HCT116 (cell line): ENCODE measurements at regions not wholly inside any gene's neighbourhood (a gene's known extent, or its start where the extent isn't known, plus 50 kb on each side); places are given as distances from the start of the nearest gene placed in this dataset.

Experiments used
- ATAC-seq: fragments of 200-7000 bp; cut with Tn5 transposase; 2 replicates; pipeline ENCODE4 v1.9.1; 2020; ENCODE audit warnings: mild to moderate bottlenecking, moderate library complexity
- BruUV-seq: library from RNA; stranded (reverse); fragments of 400-500 nt; replicated peaks from 2 replicates; lab custom pipeline; 2021; lab: Mats Ljungman, UMichigan
- CTCF ChIA-PET: fragments of 300-600 bp; sonication (Branson Sonifier 250); formaldehyde crosslinking; loops from one replicate; lab custom pipeline; 2021; ENCODE audit warnings: antibody characterized with exemption; lab: Charles Lee
- POLR2A ChIA-PET: fragments of 300-600, 350-600 bp; sonication (Branson Sonifier 250); formaldehyde crosslinking; loops from one replicate; lab custom pipeline; 2021; ENCODE audit warnings: antibody characterized with exemption; lab: Charles Lee
- RAD21 ChIA-PET, 2 experiments: fragments of 300-600 bp; sonication (Branson Sonifier 250); formaldehyde crosslinking; loops; one replicate each; lab custom pipeline; 2023; ENCODE audit warnings: low total read pairs in 2 of 2; ENCODE audit not compliant: uncharacterized antibody in 2 of 2, unreplicated experiment in 2 of 2, low non-redundant PET in 1 of 2; lab: Charles Lee
- DNase-seq: peaks from one replicate; pipeline ENCODE4 v3.0.0-alpha.2; 2010; ENCODE audit warnings: low read depth, low spot score
- H2AFZ ChIP-seq: fragments of 200-600 bp; shearing (Covaris generic), sonication (generic); 2 replicates; pipeline ENCODE4 v1.6.1; 2017; ENCODE audit warnings: low read depth, mixed run types, mixed read lengths, antibody characterized with exemption, low read length; ENCODE audit not compliant: poor library complexity, severe bottlenecking
- H3K27ac ChIP-seq: 2 replicates; pipeline ENCODE4 v1.5.1; 2012; ENCODE audit warnings: low read depth, low read length
- H3K27me3 ChIP-seq: fragments of 200-600 bp; sonication (generic); 2 replicates; pipeline ENCODE4 v1.6.1; 2016; ENCODE audit warnings: mixed run types, low read length, mixed read lengths; ENCODE audit not compliant: insufficient read depth
- H3K36me3 ChIP-seq, 2 experiments: fragments of 200-500 bp in 1 of 2; fragments of 200-600 bp in 1 of 2; sonication (Bioruptor generic) in 1 of 2; sonication (generic) in 1 of 2; 2 replicates each; pipeline versions ENCODE4 v1.5.1 to v1.6.1; 2014 to 2016; ENCODE audit warnings: low read length in 2 of 2, inconsistent platforms in 1 of 2, mixed read lengths in 1 of 2, mixed run types in 1 of 2; ENCODE audit not compliant: insufficient read depth in 2 of 2, control insufficient read depth in 1 of 2
- H3K4me1 ChIP-seq, 2 experiments: fragments of 200-600 bp in 1 of 2; sonication (generic) in 1 of 2; 2 replicates each; pipeline versions ENCODE4 v1.5.1 to v1.6.1; 2012 to 2017; ENCODE audit warnings: low read length in 2 of 2, inconsistent platforms in 1 of 2, mild to moderate bottlenecking in 1 of 2, mixed read lengths in 1 of 2, mixed run types in 1 of 2, moderate library complexity in 1 of 2; ENCODE audit not compliant: insufficient read depth in 2 of 2, control insufficient read depth in 1 of 2
- H3K4me2 ChIP-seq: fragments of 200-600 bp; sonication (generic); 2 replicates; pipeline ENCODE4 v1.6.1; 2017; ENCODE audit warnings: mixed run types, low read length, mixed read lengths
- H3K4me3 ChIP-seq, 2 experiments: fragments of 200-600 bp in 1 of 2; sonication (generic) in 1 of 2; replicated peaks in 1 of 2; 2 replicates each; pipeline ENCODE4 v1.5.1; 2011 to 2016; ENCODE audit warnings: low read length in 2 of 2, control low read depth in 1 of 2, low read depth in 1 of 2, mild to moderate bottlenecking in 1 of 2, mixed read lengths in 1 of 2, mixed run types in 1 of 2
- H3K79me2 ChIP-seq: fragments of 200-600 bp; sonication (generic); 2 replicates; pipeline ENCODE4 v1.6.1; 2017; ENCODE audit warnings: mild to moderate bottlenecking, mixed run types, low read length, moderate library complexity, mixed read lengths; ENCODE audit not compliant: insufficient read depth
- H3K9ac ChIP-seq: fragments of 200-600 bp; sonication (generic); 2 replicates; pipeline ENCODE4 v1.6.1; 2016; ENCODE audit warnings: low read length, mixed read lengths
- H3K9me2 ChIP-seq: fragments of 200-600 bp; sonication (generic), shearing (Covaris generic); 2 replicates; pipeline ENCODE4 v1.6.1; 2017; ENCODE audit warnings: mixed run types, mild to moderate bottlenecking, moderate library complexity; ENCODE audit not compliant: insufficient read depth
- H3K9me3 ChIP-seq, 2 experiments: fragments of 200-500 bp in 1 of 2; fragments of 200-600 bp in 1 of 2; sonication (Bioruptor generic) in 1 of 2; sonication (generic) in 1 of 2; 2 replicates each; pipeline ENCODE4 v1.6.1; 2014 to 2017; ENCODE audit warnings: low read length in 2 of 2, mixed read lengths in 2 of 2, inconsistent platforms in 1 of 2, low read depth in 1 of 2, mild to moderate bottlenecking in 1 of 2, mixed run types in 1 of 2, moderate library complexity in 1 of 2; ENCODE audit not compliant: control insufficient read depth in 1 of 2, insufficient read depth in 1 of 2
- H4K20me1 ChIP-seq: fragments of 200-600 bp; sonication (generic), shearing (Covaris generic); 2 replicates; pipeline ENCODE4 v1.6.1; 2017; ENCODE audit warnings: mixed run types, mild to moderate bottlenecking, moderate library complexity; ENCODE audit not compliant: insufficient read depth
- CBX3 ChIP-seq: IDR thresholded peaks from 2 replicates; pipeline ENCODE4 v1.6.1; 2012; ENCODE audit warnings: low read depth
- ELF1 ChIP-seq: IDR thresholded peaks from 2 replicates; pipeline ENCODE4 v1.6.1; 2012; ENCODE audit warnings: low read depth, borderline replicate concordance
- EZH2phosphoT487 ChIP-seq: fragments of 200-600 bp; IDR thresholded peaks from 2 replicates; pipeline ENCODE4 v1.6.1; 2018; ENCODE audit warnings: antibody characterized with exemption, borderline replicate concordance
- POLR2A ChIP-seq: IDR thresholded peaks from 2 replicates; pipeline ENCODE4 v1.7.0; 2011; ENCODE audit warnings: borderline replicate concordance; ENCODE audit not compliant: insufficient read depth, insufficient read length; ENCODE audit errors: extremely low read depth
- RAD21 ChIP-seq: IDR thresholded peaks from 2 replicates; pipeline ENCODE4 v1.6.1; 2012; ENCODE audit warnings: low read depth, mild to moderate bottlenecking
- SIN3A ChIP-seq: IDR thresholded peaks from 2 replicates; pipeline ENCODE4 v1.6.1; 2012; ENCODE audit warnings: low read depth
- SP1 ChIP-seq: IDR thresholded peaks from 2 replicates; pipeline ENCODE4 v1.6.1; 2012; ENCODE audit warnings: low read depth
- SRF ChIP-seq: IDR thresholded peaks from 2 replicates; pipeline ENCODE4 v1.6.1; 2012; ENCODE audit warnings: low read depth
- TCF7L2 ChIP-seq: IDR thresholded peaks from 2 replicates; pipeline ENCODE4 v1.7.0; 2011; ENCODE audit warnings: borderline replicate concordance, inconsistent platforms; ENCODE audit not compliant: insufficient read depth, insufficient read length; ENCODE audit errors: extremely low read depth
- ZNF274 ChIP-seq: fragments of 200-500 bp; sonication (Bioruptor generic); IDR thresholded peaks from 2 replicates; pipeline ENCODE4 v1.6.1; 2014; ENCODE audit warnings: mild to moderate bottlenecking, low read depth, low read length, inconsistent platforms
- intact Hi-C: fragments of 100-400 bp; cut with micrococcal nuclease; formaldehyde crosslinking; loops from 2 replicates; pipeline ENCODE4 v1.10.0; 2022
- TF ChIP-seq, protein P1 (sequence below): IDR thresholded peaks from 2 replicates; pipeline ENCODE4 v1.6.1; 2012
- TF ChIP-seq, protein P2 (sequence below): IDR thresholded peaks from 2 replicates; pipeline ENCODE4 v1.6.1; 2012; ENCODE audit warnings: low read depth

- RAD21 ChIA-PET: no interaction called here
- H3K27ac ChIP-seq: no peak overlapping the region
- H3K9ac ChIP-seq: no peak overlapping the region
- no peak overlapping the region for H2AFZ ChIP-seq
- CTCF ChIA-PET: no interaction called here
- no peaks in the 10 kb centered on the region for H3K27me3 ChIP-seq
- H3K9me2 ChIP-seq: no peaks in the 10 kb centered on the region
- no peaks in the 10 kb centered on the region for H3K4me1 ChIP-seq
- no peaks in the 10 kb centered on the region for H3K9me3 ChIP-seq
- ATAC-seq (no peak), DNase-seq (no peak)
- intact Hi-C loops: no loop called here
- H3K36me3 ChIP-seq: no peaks in the 10 kb centered on the region
- no TSS peak for BruUV-seq
- POLR2A ChIA-PET: no interaction called here
- no peaks in the 10 kb centered on the region for H4K20me1 ChIP-seq
- H3K4me3 ChIP-seq: no peak overlapping the region
- H3K4me2 ChIP-seq: no peak overlapping the region
- H3K79me2 ChIP-seq: no peaks in the 10 kb centered on the region
- no peak for TF ChIP-seq TCF7L2
- no peak for TF ChIP-seq ZNF274
- no peak for TF ChIP-seq CBX3
- TF ChIP-seq, protein P1, sequence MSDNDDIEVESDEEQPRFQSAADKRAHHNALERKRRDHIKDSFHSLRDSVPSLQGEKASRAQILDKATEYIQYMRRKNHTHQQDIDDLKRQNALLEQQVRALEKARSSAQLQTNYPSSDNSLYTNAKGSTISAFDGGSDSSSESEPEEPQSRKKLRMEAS: no peak
- TF ChIP-seq SIN3A: no peak
- TF ChIP-seq, protein P2, sequence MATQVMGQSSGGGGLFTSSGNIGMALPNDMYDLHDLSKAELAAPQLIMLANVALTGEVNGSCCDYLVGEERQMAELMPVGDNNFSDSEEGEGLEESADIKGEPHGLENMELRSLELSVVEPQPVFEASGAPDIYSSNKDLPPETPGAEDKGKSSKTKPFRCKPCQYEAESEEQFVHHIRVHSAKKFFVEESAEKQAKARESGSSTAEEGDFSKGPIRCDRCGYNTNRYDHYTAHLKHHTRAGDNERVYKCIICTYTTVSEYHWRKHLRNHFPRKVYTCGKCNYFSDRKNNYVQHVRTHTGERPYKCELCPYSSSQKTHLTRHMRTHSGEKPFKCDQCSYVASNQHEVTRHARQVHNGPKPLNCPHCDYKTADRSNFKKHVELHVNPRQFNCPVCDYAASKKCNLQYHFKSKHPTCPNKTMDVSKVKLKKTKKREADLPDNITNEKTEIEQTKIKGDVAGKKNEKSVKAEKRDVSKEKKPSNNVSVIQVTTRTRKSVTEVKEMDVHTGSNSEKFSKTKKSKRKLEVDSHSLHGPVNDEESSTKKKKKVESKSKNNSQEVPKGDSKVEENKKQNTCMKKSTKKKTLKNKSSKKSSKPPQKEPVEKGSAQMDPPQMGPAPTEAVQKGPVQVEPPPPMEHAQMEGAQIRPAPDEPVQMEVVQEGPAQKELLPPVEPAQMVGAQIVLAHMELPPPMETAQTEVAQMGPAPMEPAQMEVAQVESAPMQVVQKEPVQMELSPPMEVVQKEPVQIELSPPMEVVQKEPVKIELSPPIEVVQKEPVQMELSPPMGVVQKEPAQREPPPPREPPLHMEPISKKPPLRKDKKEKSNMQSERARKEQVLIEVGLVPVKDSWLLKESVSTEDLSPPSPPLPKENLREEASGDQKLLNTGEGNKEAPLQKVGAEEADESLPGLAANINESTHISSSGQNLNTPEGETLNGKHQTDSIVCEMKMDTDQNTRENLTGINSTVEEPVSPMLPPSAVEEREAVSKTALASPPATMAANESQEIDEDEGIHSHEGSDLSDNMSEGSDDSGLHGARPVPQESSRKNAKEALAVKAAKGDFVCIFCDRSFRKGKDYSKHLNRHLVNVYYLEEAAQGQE: no peak
- no peak for TF ChIP-seq POLR2A
- no peak for TF ChIP-seq SRF
- TF ChIP-seq RAD21: no peak
- TF ChIP-seq ELF1: no peak
- TF ChIP-seq EZH2phosphoT487: no peak
- TF ChIP-seq SP1: no peak
- TF ChIP-seq, all 23 proteins: peak for 0
Observed at GRCh38 chr1:228882041-228882770, 146.9 kb downstream of the RHOU start.
